C4-2B (cell line): ENCODE measurements at regions not wholly inside any gene's neighbourhood (a gene's known extent, or its start where the extent isn't known, plus 50 kb on each side); places are given as distances from the start of the nearest gene placed in this dataset.

ENCODE experiments used
- CTCF ChIP-seq: fragments of 450-650 bp; conservative IDR thresholded peaks from 2 replicates; pipeline ENCODE4 v1.5.1; 2017; ENCODE audit warnings: mild to moderate bottlenecking
- ZFX ChIP-seq: fragments of 450-650 bp; IDR thresholded peaks from 2 replicates; pipeline ENCODE4 v1.6.1; 2017

- TF ChIP-seq CTCF (no peak), ZFX (no peak)
Observed at GRCh38 chr18:57207124-57207916, 60.4 kb downstream of the BOD1L2 start.
